HT1080 (cell line): ENCODE measurements at regions not wholly inside any gene's neighbourhood (a gene's known extent, or its start where the extent isn't known, plus 50 kb on each side); places are given as distances from the start of the nearest gene placed in this dataset.
"Not testable (repeated sequence)": the region's sequence is repeated elsewhere in the genome, so short reads cannot be mapped to it uniquely, and the experiment has no call there.

Experiments used
- DNase-seq: peaks from one replicate; pipeline ENCODE4 v3.0.0-alpha.2; 2015; ENCODE audit warnings: low read depth

- DNase-seq, result no peak
These were observed 798.1 kb downstream of the GATA3 start for GRCh38 chr10:8852546-8852945.

GRCh38 chr10:8853048-8853447, 798.6 kb downstream of the GATA3 start:
- no peak for DNase-seq

- DNase-seq, result not testable (repeated sequence)
These were observed 814.4 kb downstream of the GATA3 start for GRCh38 chr10:8868924-8869323.

DNA sequence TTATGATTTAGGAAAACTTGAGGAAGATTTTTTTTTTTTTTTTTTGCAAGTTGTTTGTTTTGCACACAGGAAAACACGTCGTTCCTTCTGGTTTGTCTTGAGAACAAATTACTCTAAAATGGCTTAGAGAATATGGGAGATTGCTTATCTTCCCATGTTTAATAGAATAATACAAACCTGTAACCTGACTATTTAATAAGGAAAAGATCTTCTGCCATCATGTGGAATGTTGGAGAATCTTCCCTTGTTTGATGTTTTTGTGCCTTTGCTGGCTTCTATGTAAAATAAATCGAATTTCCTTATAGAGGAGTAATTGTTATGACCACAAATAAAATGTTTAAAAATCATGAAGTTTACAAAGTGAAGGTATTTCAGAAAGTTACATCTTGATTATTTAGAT, 818.8 kb downstream of the GATA3 start:
- peak; percentile 3 for DNase-seq

GRCh38 chr10:8874268-8874667, 819.8 kb downstream of the GATA3 start:
- no peak for DNase-seq

DNA sequence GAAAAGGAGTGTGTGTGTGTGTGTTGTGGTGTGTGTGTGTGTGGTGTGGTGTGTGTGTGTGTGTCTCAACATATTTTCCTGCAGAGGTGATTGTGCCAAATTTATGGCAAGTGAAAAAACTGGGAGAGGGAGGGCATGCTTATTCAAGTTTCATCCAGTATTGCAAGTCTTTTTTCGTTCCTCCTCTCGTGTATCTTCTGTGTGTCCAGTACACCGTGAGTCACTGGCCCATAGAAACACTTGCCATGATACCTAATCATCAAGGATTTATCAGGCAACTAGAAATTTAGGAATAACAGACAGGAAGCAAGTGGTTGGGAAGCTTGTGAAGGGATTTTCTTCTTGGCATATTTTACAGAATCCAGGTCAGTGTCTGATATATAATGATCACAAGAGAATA, 820.5 kb downstream of the GATA3 start:
- DNase-seq, result no peak

DNA sequence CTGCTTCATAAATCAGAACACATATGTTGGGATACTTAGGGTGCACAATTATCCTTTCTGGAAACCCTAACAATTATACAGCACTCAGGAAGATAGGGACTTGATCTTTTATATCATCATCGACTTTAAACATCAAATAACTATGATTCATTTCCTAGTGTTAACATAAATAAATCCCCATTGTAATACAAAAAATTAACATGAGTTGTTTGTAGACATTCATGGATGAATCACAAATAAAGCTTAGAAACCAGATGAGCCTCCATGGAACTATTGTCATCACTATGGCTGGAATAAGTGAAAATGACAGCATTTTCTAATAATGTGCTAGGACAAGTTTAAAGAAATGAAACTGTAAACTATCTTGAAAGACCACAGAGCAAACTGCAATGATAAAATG, 821.7 kb downstream of the GATA3 start:
- DNase-seq, result no peak

DNA sequence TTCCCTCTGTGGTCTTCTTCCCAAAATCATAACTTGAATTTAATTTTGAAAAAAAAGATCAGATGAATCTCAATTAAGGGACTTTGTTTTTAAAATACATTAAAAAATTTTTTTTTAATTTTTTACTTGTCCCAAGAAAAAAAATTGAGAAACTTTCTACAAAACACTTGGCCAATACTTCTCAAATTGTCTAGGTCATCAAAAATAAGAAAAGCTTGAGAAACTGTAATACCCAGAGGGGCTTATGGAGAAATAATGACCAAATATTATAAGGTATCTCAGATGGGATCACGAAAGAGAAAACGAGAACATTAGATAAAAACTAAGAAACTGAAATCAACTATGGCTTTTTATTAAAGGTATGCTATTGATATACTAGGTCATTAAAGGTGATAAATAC, 835.0 kb downstream of the GATA3 start:
- DNase-seq, result no peak

DNA sequence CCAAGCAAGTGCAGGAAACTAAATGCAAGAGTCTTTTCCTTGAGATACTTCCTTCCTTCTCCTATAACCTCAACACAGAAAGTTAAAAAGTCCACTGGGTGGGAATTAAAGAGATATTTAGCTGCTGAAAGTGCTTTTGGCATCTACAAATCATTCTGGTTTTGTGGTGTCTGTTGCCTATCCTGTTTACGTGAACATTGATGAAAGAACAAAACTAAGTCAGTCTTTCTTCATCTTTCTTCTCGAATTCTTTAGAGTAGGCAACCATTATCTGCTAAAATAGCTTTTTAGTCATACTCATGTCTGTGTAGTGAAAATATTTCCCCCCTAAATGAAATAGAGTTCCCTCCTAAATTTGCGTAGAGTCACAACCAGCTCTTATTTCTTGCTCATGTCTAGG, 838.6 kb downstream of the GATA3 start:
- no peak for DNase-seq

- no peak for DNase-seq
These were observed 839.7 kb downstream of the GATA3 start for GRCh38 chr10:8894148-8894547.

DNA sequence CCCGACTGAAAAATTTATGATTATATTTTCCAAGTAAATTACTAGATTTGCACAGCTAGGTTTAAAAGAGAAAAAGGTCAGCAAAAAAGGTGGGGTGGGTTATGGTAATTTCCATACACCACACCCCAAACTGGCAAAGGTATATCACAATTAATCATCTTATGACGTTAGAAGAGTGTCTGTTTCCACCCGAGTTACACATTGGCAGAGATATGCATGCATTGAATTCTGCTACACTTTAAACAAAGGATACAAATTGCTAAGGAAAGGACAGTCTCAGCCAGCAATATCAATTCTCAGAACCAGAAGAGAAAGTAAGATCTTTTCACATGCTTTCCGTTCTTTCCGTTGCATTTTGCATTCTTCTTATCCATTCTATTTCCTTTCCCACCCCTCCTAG, 843.3 kb downstream of the GATA3 start:
- DNase-seq, result no peak

- no peak for DNase-seq
These were observed 844.4 kb downstream of the GATA3 start for GRCh38 chr10:8898745-8899330.

- no peak for DNase-seq
These were observed 848.4 kb downstream of the GATA3 start for GRCh38 chr10:8902926-8903325.

GRCh38 chr10:8908013-8908412, 853.5 kb downstream of the GATA3 start:
- DNase-seq, result no peak

GRCh38 chr10:8910314-8910713, 855.8 kb downstream of the GATA3 start:
- DNase-seq, result no peak

- DNase-seq, result no peak
These were observed 856.5 kb downstream of the GATA3 start for GRCh38 chr10:8911032-8911431.

DNA sequence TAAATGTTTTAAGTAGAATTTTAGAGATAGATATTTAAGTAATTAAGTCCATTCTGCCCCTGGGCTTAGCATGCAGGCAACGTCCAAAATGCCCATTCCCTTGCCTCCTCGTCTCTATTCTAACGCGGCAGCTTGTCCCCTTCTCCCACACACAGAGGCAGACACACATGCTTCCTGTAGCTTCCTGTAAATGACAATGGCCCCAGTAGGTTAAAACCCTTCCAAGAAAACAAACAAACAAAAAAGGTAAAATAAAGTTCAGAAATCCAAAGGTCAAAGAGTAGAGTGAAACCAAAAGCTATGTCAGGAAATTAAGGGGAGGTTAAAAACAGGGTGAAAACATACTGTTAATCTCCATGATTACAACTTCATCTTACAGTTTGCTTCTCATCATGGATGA, 857.6 kb downstream of the GATA3 start:
- no peak for DNase-seq

- peak; percentile 11 for DNase-seq
These were observed 859.2 kb downstream of the GATA3 start for GRCh38 chr10:8913720-8914119.

- DNase-seq, result peak; percentile 44
These were observed 864.8 kb downstream of the GATA3 start for GRCh38 chr10:8919280-8919679.

DNA sequence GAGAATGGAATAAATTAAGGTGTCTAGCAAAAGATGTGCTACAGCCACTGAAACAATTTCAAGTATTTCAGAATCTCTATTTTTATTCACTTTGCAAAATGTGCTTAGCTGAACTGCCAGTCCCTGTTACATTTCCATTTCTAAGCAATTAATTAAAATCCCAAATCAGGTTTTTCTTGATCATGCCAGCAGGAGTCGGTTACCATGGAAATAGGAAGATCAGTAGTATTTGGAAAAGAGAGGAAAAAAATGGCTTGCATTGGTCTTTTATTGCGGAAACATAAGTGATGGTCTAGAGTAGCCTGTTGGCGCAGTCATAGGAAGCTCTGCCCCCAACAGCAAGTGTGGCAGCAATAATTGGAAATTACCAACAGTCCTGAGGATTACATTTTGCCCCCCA, 867.1 kb downstream of the GATA3 start:
- no peak for DNase-seq

DNA sequence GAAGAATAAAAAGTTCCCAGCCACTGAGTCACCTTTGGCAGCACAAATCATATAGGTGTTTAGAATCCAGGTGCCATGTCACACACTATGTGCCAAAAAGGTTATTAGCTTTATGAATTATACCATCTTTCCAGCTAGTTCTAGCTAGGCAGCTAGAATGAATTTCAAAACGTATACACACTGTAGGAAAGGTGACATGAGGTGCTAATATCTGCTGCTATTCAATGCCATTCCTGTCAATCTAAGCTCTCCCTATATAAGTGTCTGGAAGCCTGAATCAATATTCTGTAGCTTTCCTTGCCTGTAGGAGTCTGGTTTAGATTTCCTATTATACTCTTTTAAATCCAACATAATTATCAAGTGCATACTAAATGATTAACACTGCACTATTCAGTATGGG, 868.6 kb downstream of the GATA3 start:
- DNase-seq, result no peak

DNA sequence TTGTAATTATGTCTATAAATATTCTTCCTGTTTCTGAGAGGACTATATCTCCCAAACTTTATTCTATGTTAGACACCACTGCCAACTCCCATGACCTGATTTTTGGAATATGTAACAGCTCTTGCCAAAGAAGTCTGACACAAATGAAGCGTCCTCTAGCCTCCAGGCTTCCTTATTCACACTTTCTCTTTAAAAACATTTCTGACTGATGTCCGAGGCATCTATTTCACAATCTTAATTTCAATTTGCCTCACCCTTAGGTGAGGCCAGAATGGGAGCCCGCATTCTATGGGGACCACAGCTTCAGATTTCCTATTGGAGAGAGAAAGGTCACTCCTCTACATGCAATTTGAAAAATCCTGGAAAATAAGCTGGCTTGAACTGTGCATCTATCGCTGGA, 873.2 kb downstream of the GATA3 start:
- no peak for DNase-seq

- no peak for DNase-seq
These were observed 892.0 kb downstream of the GATA3 start for GRCh38 chr10:8946451-8946850.

DNA sequence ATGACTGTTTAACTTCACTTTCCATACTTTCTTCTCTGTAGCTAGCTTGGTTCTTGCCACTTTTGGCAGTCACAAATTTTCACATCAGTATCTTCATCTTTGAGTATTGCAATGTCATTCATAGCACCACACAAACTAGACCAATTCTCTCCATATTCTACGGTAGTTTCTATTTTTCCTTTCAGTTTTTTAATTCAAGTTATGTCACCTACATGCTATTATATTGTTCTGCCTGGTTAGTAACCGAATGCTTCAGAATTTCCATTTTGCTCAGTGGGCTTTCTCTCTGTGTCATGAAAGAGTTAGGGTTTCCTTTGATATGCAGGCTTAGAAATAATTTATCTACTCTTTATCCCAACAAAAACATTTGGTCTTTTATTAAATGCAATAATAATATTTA, 896.5 kb downstream of the GATA3 start:
- no peak for DNase-seq
